ENCODE measurements at regions not wholly inside any gene's neighbourhood (a gene's known extent, or its start where the extent isn't known, plus 50 kb on each side); places are given as distances from the start of the nearest gene placed in this dataset.
"Not testable (repeated sequence)": the region's sequence is repeated elsewhere in the genome, so short reads cannot be mapped to it uniquely, and the experiment has no call there.

GRCh38 chr6:72457738-72458137 is 164.1 kb upstream of the KCNQ5 start:
- no peak for DNase-seq (ENCODE audit: low spot score)
- ATAC-seq: no peak
- intact Hi-C loops (cut with DNase I): loop anchor here (5.0 kb wide), 1 partner anchor 1065 kb away; no protein-coding TSS in a partner anchor

DNA sequence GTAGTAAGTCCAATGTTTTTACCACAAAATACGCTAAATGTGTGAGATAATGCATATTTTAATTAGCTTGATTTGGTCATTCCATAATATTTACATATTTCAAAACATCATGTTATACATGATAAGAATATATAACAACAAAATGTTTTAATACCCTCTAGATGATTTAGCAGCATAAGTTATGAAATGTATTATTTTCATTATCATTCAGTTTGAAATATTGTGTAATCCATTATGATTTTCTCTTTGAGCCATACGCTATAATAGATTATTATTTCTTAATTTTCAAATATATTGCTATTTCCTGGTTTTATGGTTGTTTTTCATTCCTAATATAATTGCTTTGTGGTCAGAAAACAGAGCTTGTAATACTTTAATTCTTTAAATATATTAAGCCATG is 163.3 kb upstream of the KCNQ5 start:
- no peak for ATAC-seq
- no peak for DNase-seq (ENCODE audit: low spot score)
- intact Hi-C loops (cut with DNase I): loop anchor here (5.0 kb wide), 1 partner anchor 1066 kb away; no protein-coding TSS in a partner anchor

- ATAC-seq (no peak), DNase-seq (ENCODE audit: low spot score) (no peak)
- intact Hi-C loops (cut with DNase I): no loop called here
These were observed 160.7 kb upstream of the KCNQ5 start for GRCh38 chr6:72461144-72461543.

DNA sequence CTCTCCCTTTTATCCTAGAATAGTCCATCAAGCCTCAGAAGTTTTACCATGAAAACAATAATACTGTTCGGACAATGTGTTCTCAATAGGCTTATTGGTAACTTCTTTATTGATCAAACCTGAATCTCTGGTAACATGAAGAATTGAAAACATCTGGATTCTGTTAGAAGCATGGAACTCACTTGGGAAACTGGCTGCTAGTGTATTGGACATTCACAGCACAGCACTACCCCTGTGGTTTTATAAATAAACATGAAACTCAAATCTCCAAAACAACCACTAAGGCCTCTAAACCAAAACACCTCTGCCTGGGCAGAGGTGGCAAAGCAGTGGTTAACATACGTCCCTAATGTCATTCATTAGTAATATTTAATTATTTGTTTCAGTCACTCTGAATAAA is 157.6 kb upstream of the KCNQ5 start:
- DNase-seq (ENCODE audit: low spot score) (no peak), ATAC-seq (no peak)
- intact Hi-C loops (cut with DNase I): no loop called here

DNA sequence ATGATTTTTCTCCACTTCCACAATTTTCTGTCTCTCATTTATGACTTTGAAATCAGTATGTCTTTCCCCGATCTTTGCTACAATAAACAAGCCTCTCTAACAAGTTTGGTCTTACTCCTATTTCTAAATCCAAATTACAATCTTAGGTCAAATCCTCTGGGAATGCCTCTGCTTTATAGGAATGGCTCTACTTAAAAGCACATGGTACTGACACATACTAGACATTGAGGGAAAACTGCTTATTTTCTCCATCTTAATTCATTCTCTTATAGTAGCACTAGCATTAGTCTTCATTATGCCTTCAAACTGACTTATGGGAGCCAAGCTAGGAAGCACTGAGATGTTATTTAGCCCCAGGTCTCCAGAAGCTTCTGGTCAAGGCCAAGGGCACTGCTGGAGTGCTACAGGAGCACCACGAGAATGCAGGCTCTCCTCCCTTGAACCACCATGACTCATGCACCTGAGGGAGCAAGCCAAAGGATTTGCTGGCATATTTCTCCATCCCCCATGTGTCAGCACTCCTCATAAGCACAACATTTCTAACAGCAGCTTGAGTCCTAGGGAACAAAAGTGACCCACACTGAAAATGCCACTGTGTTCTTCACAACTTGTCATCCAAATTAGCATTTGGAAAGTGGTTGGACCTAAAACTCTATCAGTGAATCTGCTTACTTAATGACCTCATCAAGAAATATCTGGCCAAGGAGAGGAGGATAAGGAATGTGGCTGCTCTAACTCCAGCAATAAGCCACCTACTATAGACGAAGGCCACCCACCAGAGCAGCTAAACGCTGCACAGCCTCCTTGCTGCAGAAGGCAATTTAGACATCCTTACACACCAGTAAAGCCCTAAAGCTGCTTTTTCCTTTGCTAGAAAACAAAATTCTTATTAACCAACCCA is 156.8 kb upstream of the KCNQ5 start:
- DNase-seq (ENCODE audit: low spot score) (no peak), ATAC-seq (peak; percentile 63)
- intact Hi-C loops (cut with DNase I): no loop called here

- DNase-seq (ENCODE audit: low spot score): no peak
- intact Hi-C loops (cut with DNase I): no loop called here
- no peak for ATAC-seq
These were observed 155.4 kb upstream of the KCNQ5 start for GRCh38 chr6:72466471-72466870.

GRCh38 chr6:72466971-72467566 is 154.8 kb upstream of the KCNQ5 start:
- no peak for ATAC-seq
- no peak for DNase-seq (ENCODE audit: low spot score)
- intact Hi-C loops (cut with DNase I): no loop called here

GRCh38 chr6:72469406-72469983 is 152.4 kb upstream of the KCNQ5 start:
- DNase-seq (ENCODE audit: low spot score); intact Hi-C loops (cut with DNase I); ATAC-seq: not testable (repeated sequence)

- ATAC-seq (no peak), DNase-seq (ENCODE audit: low spot score) (no peak)
- intact Hi-C loops (cut with DNase I): no loop called here
These were observed 145.8 kb upstream of the KCNQ5 start for GRCh38 chr6:72476051-72476450.

GRCh38 chr6:72476646-72477045 is 145.2 kb upstream of the KCNQ5 start:
- no peak for DNase-seq (ENCODE audit: low spot score)
- intact Hi-C loops (cut with DNase I): no loop called here
- ATAC-seq: no peak

GRCh38 chr6:72495441-72495840 is 126.4 kb upstream of the KCNQ5 start:
- ATAC-seq: no peak

DNA sequence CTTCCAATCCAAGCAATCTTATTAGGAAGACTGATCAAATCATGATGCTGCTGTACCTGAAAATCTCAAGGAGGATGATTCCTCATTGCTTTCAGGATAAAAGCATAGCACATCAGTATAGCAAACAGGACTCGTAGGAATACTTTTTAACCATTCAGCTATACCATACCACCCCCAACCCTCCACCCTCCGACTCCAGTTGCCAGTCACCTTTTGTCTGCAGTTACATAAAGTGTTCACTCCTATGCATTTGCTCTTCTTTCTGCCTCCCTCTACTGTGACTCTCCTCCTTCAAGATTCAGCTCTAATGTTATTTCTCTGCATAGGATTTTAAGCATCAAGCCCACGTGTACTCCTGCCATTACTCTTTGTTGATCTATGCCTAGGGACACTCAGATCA is 124.7 kb upstream of the KCNQ5 start:
- no peak for ATAC-seq
- no peak for DNase-seq (ENCODE audit: low spot score)
- intact Hi-C loops (cut with DNase I): no loop called here

More at GRCh38 chr6:72495441-72495840, 126.4 kb upstream of the KCNQ5 start:
- intact Hi-C loops (cut with DNase I): no loop called here
- no peak for DNase-seq (ENCODE audit: low spot score)

DNA sequence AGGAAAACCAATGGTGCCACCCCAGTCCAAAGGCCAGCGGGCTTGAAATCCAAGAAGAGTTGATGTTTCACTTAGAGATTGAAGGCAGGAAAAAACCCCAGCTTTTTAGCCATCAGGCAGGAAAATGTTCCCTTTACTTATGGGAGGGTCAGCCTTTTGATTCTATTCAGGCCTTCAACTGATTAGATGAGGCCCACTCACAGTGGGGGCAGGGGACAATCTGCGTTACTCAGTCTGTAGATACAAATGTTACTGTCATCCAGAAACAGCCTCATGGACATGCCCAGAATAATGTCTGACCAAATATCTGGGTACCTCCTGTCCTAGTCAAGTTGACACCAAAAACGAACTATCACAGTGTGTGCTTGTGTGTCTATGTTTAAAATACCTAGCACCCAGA is 121.2 kb upstream of the KCNQ5 start:
- no peak for ATAC-seq
- intact Hi-C loops (cut with DNase I): no loop called here
- no peak for DNase-seq (ENCODE audit: low spot score)

GRCh38 chr6:72504406-72504805 is 117.5 kb upstream of the KCNQ5 start:
- no peak for ATAC-seq
- intact Hi-C loops (cut with DNase I): no loop called here
- no peak for DNase-seq (ENCODE audit: low spot score)

DNA sequence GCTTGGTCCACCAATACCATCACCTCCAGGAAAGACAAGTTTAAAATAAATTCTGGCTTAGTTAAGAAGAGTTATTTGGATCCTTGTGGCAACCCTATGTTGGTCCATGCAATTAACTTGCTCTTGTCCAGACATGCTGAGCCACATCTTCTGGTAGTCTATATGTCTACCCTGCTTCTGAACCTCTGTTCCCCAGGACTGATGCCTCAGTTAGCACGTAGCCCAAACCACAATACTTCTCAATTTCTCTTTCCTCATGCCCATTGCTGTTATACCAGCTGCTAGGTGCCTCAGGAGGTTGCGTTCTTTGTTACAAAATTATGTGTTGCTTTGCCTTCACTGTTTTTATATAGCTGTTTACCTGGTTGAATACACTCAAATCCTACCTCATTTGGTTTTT is 116.4 kb upstream of the KCNQ5 start:
- DNase-seq (ENCODE audit: low spot score) (no peak), ATAC-seq (no peak)
- intact Hi-C loops (cut with DNase I): no loop called here

GRCh38 chr6:72519871-72520270 is 102.0 kb upstream of the KCNQ5 start:
- ATAC-seq (no peak), DNase-seq (ENCODE audit: low spot score) (no peak)
- intact Hi-C loops (cut with DNase I): no loop called here

DNA sequence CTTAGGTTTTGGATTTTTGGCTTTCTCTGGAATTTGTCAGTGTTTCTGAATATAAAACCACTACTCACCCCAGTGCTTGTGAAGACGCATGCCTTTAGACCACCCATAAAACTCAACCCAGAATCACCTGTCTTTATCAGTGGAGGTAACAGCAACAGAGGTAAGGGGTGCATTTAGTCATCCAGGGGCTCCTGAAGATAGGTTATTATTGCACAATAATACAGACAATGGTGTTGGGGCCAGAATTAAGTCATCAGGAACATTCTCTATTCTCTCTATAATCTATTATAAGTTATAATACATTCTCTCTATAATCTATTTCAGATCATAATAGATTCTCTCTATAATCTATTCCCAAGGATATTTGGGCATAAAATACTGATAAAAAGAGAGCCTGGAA is 100.2 kb upstream of the KCNQ5 start:
- intact Hi-C loops (cut with DNase I): no loop called here
- DNase-seq (ENCODE audit: low spot score) (no peak), ATAC-seq (no peak)

GRCh38 chr6:72522735-72523141 is 99.1 kb upstream of the KCNQ5 start:
- ATAC-seq (no peak), DNase-seq (ENCODE audit: low spot score) (no peak)
- intact Hi-C loops (cut with DNase I): no loop called here

- DNase-seq (ENCODE audit: low spot score) (no peak), ATAC-seq (no peak)
- intact Hi-C loops (cut with DNase I): no loop called here
These were observed 97.7 kb upstream of the KCNQ5 start for GRCh38 chr6:72524011-72524645.

Measured in sciatic nerve (tissue), 2 donors.